LNCaP clone FGC (cell line): ENCODE measurements at regions not wholly inside any gene's neighbourhood (a gene's known extent, or its start where the extent isn't known, plus 50 kb on each side); places are given as distances from the start of the nearest gene placed in this dataset.

Experiments used
- DNase-seq: peaks from one replicate; pipeline ENCODE4 v3.0.0-alpha.2; 2011; ENCODE audit warnings: low read depth
- H3K4me3 ChIP-seq: 2 replicates; pipeline ENCODE4 v1.5.1; 2011; ENCODE audit warnings: mild to moderate bottlenecking, low read depth, low read length, control low read depth
- TF ChIP-seq, protein P1 (sequence below): IDR thresholded peaks from 2 replicates; pipeline ENCODE4 v1.5.1; 2012; ENCODE audit warnings: mild to moderate bottlenecking; ENCODE audit not compliant: control insufficient read depth, insufficient read depth; ENCODE audit errors: extremely low read depth

DNA sequence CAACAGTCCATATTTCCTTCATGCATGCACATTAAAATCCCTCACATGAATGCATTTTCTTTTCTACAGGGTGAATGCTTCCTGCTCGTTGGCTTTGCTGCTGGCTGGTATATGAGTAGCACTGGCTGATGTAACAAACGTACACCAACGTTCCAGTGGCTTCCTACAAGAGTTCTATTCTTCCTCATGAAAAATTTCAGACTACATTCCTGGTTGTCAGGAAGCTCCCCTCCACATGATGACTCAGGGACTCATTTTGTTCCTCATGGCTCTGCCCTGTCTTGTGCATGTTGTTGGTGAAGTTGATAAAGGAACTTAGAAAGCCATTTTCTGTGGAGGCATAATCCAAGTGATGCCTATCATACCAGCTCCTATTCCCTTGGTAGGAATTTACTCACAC is 470.7 kb upstream of the KLF6 start:
- TF ChIP-seq, protein P1, sequence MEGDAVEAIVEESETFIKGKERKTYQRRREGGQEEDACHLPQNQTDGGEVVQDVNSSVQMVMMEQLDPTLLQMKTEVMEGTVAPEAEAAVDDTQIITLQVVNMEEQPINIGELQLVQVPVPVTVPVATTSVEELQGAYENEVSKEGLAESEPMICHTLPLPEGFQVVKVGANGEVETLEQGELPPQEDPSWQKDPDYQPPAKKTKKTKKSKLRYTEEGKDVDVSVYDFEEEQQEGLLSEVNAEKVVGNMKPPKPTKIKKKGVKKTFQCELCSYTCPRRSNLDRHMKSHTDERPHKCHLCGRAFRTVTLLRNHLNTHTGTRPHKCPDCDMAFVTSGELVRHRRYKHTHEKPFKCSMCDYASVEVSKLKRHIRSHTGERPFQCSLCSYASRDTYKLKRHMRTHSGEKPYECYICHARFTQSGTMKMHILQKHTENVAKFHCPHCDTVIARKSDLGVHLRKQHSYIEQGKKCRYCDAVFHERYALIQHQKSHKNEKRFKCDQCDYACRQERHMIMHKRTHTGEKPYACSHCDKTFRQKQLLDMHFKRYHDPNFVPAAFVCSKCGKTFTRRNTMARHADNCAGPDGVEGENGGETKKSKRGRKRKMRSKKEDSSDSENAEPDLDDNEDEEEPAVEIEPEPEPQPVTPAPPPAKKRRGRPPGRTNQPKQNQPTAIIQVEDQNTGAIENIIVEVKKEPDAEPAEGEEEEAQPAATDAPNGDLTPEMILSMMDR = no peak
- no peak for DNase-seq
- no peak overlapping the region for H3K4me3 ChIP-seq

DNA sequence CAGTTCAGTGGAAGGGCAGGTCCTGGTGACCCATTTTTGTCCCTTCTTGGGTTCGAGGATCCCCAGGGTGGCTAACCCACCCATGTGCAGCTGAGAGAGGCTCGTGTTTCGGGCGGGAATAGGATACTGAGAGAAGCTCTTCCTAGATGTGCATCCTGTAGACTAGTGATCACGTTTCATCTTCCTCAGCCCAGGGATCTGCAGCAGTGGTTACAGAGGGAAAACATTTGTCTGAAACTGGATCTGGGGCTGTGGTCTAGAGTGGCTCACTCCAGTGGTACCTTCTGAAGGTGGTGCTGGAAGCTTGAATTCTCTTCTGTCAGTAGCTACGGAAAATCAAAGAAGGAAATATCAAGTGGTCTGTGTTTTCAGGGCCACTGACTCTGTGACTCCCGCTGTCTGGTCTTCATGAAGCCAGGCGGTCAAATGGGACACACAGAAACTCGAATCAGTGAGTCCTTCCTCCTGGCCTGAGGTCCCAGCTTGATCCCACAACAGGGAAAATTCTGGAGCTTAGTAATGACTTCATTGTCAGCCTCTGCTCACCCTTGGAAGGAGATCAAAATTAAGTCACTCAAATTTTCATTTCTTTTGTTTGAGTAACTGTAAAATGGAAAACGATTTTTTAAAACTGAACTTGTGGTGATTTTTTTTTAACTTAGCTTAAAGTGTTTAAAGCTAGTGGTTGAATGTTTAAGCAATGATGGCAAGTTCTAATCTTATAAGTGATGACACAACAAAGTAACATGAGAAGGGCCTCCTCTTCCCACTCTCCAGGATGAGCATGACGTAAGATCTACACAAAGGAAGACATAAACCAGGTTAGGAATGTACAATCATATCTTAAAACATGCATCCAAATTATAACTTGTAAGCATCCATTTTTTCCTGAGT is 469.3 kb upstream of the KLF6 start:
- TF ChIP-seq, protein P1 = no peak
- no peak overlapping the region for H3K4me3 ChIP-seq
- DNase-seq = no peak

DNA sequence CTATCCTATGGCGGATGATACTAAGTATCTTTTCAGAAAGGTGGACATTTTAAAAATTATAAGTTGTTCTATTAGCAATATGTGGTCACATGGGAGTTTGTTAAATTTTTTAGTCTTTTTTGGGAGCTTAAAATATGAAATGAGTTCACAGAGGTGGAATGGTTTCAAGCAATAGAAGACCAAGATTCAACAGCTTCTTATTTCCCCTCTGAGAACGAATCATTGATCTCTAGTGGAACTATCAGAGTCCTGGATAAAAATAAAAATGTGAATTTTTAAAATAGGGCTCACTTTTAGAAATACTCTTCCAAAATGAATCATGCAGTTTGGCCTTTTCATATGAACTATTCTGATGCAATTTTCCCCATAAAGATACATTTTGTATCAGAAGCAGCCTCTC is 467.7 kb upstream of the KLF6 start:
- H3K4me3 ChIP-seq = no peak overlapping the region
- DNase-seq = no peak
- TF ChIP-seq, protein P1 = no peak

DNA sequence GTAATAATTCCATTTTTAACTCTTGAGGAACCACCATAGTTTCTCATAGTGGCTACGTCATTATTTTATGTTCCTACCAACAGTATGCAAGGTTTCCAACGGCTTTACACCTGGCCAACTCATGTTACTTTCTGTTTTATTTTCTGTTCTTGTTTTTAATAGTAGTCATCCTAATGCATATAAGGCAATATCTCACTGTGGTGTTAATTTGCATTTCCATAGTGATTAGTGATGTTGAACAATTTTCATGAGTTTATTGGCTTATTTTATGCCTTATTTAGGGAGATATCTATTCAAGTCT is 465.5 kb upstream of the KLF6 start:
- no peak overlapping the region for H3K4me3 ChIP-seq
- DNase-seq = no peak
- TF ChIP-seq, protein P1 = no peak

DNA sequence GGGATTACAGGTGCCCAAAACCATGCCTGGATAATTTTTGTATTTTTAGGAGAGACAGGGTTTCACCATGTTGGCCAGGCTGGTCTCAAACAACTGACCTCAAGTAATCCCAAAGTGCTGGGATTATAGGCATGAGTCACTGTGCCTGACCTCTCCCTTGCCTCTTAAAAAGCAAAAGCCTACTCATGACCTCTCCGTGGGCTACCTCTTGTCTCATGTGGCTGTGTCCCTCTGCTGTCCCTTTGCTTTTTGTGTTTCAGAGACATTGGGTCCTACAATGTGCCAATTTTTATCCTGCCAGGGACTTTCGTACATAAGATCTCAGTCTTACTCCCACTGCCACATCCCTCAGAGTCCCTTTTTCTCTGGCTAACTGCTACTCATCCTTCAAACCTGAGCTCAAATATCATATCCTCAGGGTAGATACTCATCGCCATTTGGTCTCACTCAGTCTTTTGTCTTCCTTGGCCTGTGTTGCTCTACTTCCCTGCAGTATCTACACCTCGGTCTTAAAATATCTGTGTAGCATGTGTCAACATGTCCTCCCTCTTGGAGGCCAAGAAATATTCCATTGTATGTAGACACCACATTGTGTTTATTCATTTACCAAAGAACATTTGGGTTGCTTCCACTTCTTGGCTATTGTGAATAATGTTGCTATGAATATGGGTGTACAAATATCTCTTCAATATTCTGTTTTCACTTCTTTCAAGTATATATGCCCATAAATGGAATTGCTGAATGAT is 465.0 kb upstream of the KLF6 start:
- TF ChIP-seq, protein P1 = no peak
- no peak overlapping the region for H3K4me3 ChIP-seq
- no peak for DNase-seq

DNA sequence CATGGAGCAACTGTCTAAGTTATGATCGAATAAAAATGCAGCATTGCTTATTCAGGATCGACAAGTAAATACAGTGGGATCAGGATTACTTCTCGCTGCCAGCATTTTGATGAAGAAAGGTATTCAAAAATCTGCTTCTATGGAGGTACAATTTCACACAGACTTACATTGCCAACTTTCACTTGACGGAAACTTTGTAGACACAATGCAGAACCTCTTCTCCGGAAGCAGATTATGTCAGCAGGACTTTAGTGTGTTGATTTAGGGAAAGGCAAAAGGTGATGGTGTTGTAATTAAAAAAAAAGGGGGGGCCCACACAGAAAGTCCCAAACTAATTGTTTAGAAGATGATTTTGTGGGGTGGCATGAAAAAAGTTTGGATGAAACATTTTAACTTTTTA is 462.4 kb upstream of the KLF6 start:
- no peak for DNase-seq
- H3K4me3 ChIP-seq = no peak overlapping the region
- TF ChIP-seq, protein P1 = no peak

DNA sequence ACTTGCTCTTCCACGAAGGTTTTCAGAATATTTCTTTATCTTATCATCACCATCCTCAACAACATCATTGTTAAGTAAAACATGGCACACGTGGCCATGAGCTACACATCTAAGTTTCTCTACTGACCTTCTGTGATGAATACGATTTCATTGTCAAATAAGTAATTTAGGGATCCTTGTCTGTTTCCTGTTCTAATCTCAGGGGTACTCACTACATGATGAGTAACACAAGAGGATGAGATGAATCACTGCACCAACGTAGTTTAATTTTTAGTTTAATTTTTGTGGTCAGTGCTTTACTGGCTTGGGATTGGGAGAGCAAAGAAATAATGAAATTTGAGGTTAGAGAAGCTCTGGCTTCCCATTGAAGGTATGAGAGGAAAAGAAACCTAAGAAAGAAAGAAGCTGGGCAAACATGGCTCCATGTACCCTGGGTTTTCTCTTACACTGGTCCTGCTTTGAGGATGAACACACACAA is 461.9 kb upstream of the KLF6 start:
- TF ChIP-seq, protein P1 = no peak
- no peak for DNase-seq
- H3K4me3 ChIP-seq = no peak overlapping the region
